GM11168 (cell line): ENCODE measurements at regions not wholly inside any gene's neighbourhood (a gene's known extent, or its start where the extent isn't known, plus 50 kb on each side); places are given as distances from the start of the nearest gene placed in this dataset.

ENCODE experiments used
- in situ Hi-C: fragments of 300-500 bp; cut with MboI; formaldehyde crosslinking; loops from one replicate; pipeline ENCODE4 v1.12.0; 2022; ENCODE audit warnings: low sequenced_read_pairs; ENCODE audit not compliant: unreplicated experiment

- in situ Hi-C loops: no loop called here
Observed at GRCh38 chr12:115736360-115736759, 541.1 kb downstream of the MED13L start.

- in situ Hi-C loops: no loop called here
Observed at GRCh38 chr12:115730975-115731541, 546.4 kb downstream of the MED13L start.

GRCh38 chr12:115726691-115727090 is 550.8 kb downstream of the MED13L start:
- in situ Hi-C loops: no loop called here

GRCh38 chr12:115722181-115722580 is 555.3 kb downstream of the MED13L start:
- in situ Hi-C loops: no loop called here

GRCh38 chr12:115716551-115716950 is 560.9 kb downstream of the MED13L start:
- in situ Hi-C loops: no loop called here

GRCh38 chr12:115712676-115713075 is 564.8 kb downstream of the MED13L start:
- in situ Hi-C loops: no loop called here

GRCh38 chr12:115710104-115710564 is 567.4 kb downstream of the MED13L start:
- in situ Hi-C loops: no loop called here

- in situ Hi-C loops: no loop called here
Observed at GRCh38 chr12:115709540-115710011, 567.9 kb downstream of the MED13L start.

- in situ Hi-C loops: no loop called here
Observed at GRCh38 chr12:115708801-115709200, 568.7 kb downstream of the MED13L start.

- in situ Hi-C loops: no loop called here
Observed at GRCh38 chr12:115700896-115701465, 576.5 kb downstream of the MED13L start.

- in situ Hi-C loops: no loop called here
Observed at GRCh38 chr12:115700081-115700480, 577.4 kb downstream of the MED13L start.

- in situ Hi-C loops: no loop called here
Observed at GRCh38 chr12:115698257-115698656, 579.2 kb downstream of the MED13L start.

- in situ Hi-C loops: no loop called here
Observed at GRCh38 chr12:115697340-115697739, 580.2 kb downstream of the MED13L start.

GRCh38 chr12:115694564-115694963 is 582.9 kb downstream of the MED13L start:
- in situ Hi-C loops: no loop called here

GRCh38 chr12:115693970-115694369 is 583.5 kb downstream of the MED13L start:
- in situ Hi-C loops: no loop called here

- in situ Hi-C loops: no loop called here
Observed at GRCh38 chr12:115691123-115691522, 586.4 kb downstream of the MED13L start.

GRCh38 chr12:115687094-115687493 is 590.4 kb downstream of the MED13L start:
- in situ Hi-C loops: no loop called here

- in situ Hi-C loops: no loop called here
Observed at GRCh38 chr12:115683240-115683780, 594.2 kb downstream of the MED13L start.

GRCh38 chr12:115680967-115681366 is 596.5 kb downstream of the MED13L start:
- in situ Hi-C loops: no loop called here

GRCh38 chr12:115672506-115673080 is 604.9 kb downstream of the MED13L start:
- in situ Hi-C loops: no loop called here

GRCh38 chr12:115672086-115672485 is 605.4 kb downstream of the MED13L start:
- in situ Hi-C loops: no loop called here
